WERI-Rb-1 (cell line): ENCODE measurements at regions not wholly inside any gene's neighbourhood (a gene's known extent, or its start where the extent isn't known, plus 50 kb on each side); places are given as distances from the start of the nearest gene placed in this dataset.

Experiments
- DNase-seq: peaks from one replicate; pipeline ENCODE4 v3.0.0-alpha.2; 2020
- H3K27ac ChIP-seq: fragments of 250-450 bp; sonication (Bioruptor Pico); 2 replicates; pipeline ENCODE4 v1.5.1; 2020; ENCODE audit warnings: mild to moderate bottlenecking, moderate library complexity
- H3K27me3 ChIP-seq: fragments of 250-450 bp; sonication (Bioruptor Pico); 2 replicates; pipeline ENCODE4 v1.5.1; 2021; ENCODE audit warnings: mild to moderate bottlenecking, low read depth, moderate library complexity; ENCODE audit not compliant: insufficient read depth, severe bottlenecking
- H3K36me3 ChIP-seq: fragments of 250-450 bp; sonication (Bioruptor Pico); 2 replicates; pipeline ENCODE4 v1.5.1; 2020; ENCODE audit warnings: mild to moderate bottlenecking, moderate library complexity
- H3K4me3 ChIP-seq: 2 replicates; pipeline ENCODE4 v1.5.1; 2011; ENCODE audit warnings: low read depth, mild to moderate bottlenecking, control low read depth, low read length
- H3K9me3 ChIP-seq: fragments of 250-450 bp; sonication (Bioruptor Pico); 2 replicates; pipeline ENCODE4 v1.5.1; 2021; ENCODE audit warnings: mild to moderate bottlenecking, moderate library complexity; ENCODE audit not compliant: severe bottlenecking
- TF ChIP-seq, protein P1 (sequence below): IDR thresholded peaks from 2 replicates; pipeline ENCODE4 v1.5.1; 2011; ENCODE audit warnings: low read depth, mild to moderate bottlenecking, control low read depth, inconsistent platforms, low read length

DNA sequence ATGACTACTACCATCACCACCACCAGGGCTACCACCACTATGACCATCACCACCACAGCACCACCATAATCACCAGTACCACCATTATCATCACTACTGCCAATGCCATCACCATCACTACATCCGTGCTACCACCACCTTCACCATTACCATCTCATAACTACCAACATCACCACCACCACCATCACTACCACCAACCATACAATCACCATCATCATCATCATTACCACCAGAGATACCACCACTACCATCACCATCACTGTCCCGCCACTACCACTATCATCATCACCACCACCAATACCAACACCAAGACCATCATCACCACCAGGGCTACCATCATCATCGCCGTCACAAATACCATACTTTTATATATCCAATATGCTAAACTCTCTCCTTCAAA, 369.6 kb upstream of the DYNLRB2 start:
- TF ChIP-seq, protein P1, sequence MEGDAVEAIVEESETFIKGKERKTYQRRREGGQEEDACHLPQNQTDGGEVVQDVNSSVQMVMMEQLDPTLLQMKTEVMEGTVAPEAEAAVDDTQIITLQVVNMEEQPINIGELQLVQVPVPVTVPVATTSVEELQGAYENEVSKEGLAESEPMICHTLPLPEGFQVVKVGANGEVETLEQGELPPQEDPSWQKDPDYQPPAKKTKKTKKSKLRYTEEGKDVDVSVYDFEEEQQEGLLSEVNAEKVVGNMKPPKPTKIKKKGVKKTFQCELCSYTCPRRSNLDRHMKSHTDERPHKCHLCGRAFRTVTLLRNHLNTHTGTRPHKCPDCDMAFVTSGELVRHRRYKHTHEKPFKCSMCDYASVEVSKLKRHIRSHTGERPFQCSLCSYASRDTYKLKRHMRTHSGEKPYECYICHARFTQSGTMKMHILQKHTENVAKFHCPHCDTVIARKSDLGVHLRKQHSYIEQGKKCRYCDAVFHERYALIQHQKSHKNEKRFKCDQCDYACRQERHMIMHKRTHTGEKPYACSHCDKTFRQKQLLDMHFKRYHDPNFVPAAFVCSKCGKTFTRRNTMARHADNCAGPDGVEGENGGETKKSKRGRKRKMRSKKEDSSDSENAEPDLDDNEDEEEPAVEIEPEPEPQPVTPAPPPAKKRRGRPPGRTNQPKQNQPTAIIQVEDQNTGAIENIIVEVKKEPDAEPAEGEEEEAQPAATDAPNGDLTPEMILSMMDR = no peak

DNA sequence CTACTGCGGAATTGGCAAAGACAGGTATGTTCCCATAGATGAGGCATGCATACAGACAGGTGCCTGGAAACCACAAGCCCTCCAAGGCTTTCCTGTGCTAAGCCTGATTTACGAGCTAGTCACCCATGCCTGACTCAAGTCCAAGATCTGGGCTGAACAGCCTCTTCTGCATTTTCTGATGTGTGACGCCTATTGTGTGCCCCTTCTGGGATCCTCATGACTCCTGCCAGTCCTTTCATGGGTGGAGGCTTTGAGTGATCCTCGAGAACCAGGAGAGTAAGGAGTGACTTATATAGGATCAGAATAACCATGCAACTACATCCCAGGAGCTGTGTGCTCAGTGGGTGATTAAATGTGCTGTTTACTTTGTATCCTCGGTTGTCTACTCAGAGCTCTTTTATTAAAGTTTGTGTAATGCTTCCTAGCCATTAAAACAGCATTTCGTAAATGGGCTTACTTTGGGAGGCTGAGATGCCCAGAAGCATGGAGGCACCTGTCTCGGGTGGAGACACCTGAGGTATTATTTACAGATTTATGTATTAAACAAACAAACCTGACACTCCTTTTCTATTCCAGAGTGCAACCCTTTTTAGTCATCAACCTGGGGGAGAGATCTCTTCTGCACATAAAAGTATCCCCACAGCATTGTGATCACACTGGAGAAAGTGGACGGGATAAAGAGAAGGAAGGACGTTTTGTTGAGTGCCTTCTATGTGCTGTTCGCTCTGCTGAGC, 373.0 kb upstream of the DYNLRB2 start:
- H3K9me3 ChIP-seq = no peaks in the 10 kb centered on the region
- no peak for DNase-seq
- no peak overlapping the region for H3K4me3 ChIP-seq
- H3K27ac ChIP-seq = no peak overlapping the region
- TF ChIP-seq, protein P1 = no peak
- no peaks in the 10 kb centered on the region for H3K36me3 ChIP-seq
- H3K27me3 ChIP-seq = no peaks in the 10 kb centered on the region

More for the DNA sequence above, 369.6 kb upstream of the DYNLRB2 start:
- no peaks in the 10 kb centered on the region for H3K36me3 ChIP-seq
- H3K27me3 ChIP-seq = no peaks in the 10 kb centered on the region
- H3K9me3 ChIP-seq = no peaks in the 10 kb centered on the region
- DNase-seq = no peak
- H3K27ac ChIP-seq = no peak overlapping the region
- no peak overlapping the region for H3K4me3 ChIP-seq

DNA sequence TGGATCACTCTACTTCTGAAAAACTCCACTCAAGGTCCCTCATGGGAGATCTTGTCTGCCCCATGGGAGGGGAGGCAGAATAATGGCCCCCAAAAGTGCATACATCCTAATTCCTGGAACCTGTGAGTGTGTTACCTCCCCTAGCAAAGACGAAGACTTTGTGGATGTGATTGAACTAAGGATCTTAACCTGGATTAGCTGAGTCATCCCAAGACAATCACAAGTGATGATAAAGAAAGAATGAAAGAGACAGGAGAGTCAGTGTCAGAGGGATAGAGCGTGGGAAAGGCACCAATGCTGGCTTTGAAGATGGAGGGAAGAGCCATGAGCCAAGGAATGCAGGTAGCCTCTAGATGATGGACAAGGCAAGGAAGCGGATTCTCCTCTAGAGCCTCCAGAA, 374.7 kb upstream of the DYNLRB2 start:
- DNase-seq = no peak
- no peaks in the 10 kb centered on the region for H3K36me3 ChIP-seq

DNA sequence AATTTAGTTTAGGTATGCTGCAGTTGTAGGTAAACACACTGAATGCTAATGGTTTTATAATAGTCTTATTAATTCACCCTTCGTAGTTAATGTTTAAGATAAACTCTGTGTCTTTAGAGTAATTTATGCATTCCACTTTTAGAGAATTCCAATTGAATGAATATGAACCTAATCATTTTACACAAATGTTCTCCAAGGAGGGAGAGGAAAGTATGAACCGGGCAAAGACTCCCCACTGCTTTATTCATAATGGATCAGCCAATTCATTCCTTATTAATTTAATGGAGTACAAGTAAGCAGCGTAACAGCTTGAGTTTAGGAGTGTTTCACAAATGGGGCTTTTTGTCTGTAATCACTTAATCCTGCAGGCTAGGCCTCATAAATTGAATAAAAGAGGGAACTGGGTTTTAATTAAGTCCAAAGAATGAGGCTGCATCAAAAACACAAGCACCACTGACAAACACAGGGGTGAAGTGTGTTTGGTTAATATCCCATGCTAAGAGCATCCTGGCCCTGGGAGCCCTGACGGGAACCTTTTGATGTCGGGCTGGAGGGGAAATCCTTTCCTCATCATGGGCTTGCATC, 375.7 kb upstream of the DYNLRB2 start:
- Histone ChIP-seq H3K36me3 (no peaks in the 10 kb centered on the region), H3K9me3 (no peaks in the 10 kb centered on the region), H3K4me3 (no peak overlapping the region), H3K27ac (no peak overlapping the region), H3K27me3 (no peaks in the 10 kb centered on the region)
- TF ChIP-seq, protein P1 = no peak
- no peak for DNase-seq

More for the DNA sequence above, 374.7 kb upstream of the DYNLRB2 start:
- TF ChIP-seq, protein P1 = no peak
- Histone ChIP-seq H3K9me3 (no peaks in the 10 kb centered on the region), H3K27me3 (no peaks in the 10 kb centered on the region), H3K4me3 (no peak overlapping the region), H3K27ac (no peak overlapping the region)

DNA sequence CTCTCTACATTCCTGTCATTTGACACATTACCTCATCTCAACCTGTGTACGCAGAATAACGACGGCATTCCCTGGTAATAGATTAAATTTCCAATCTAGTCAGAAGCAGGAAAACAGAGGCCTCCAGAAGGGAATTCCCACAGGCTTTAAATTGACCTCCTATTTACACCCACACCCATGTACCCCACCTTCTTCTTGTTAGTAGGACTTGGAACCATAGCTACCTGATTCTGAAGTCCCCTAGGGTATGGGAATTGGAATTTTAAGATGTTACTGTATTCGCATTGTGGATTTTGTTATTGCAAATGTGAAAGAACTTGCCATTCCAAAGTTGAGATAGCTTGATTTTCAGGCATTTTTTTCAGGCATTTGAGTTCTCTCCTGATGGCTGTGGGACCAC, 377.5 kb upstream of the DYNLRB2 start:
- Histone ChIP-seq H3K4me3 (no peak overlapping the region), H3K36me3 (no peaks in the 10 kb centered on the region), H3K9me3 (no peaks in the 10 kb centered on the region), H3K27ac (no peak overlapping the region), H3K27me3 (no peaks in the 10 kb centered on the region)
- TF ChIP-seq, protein P1 = no peak
- no peak for DNase-seq
